ENCODE measurements at regions not wholly inside any gene's neighbourhood (a gene's known extent, or its start where the extent isn't known, plus 50 kb on each side); places are given as distances from the start of the nearest gene placed in this dataset.

- Histone ChIP-seq H3K27ac (ENCODE audit: low read depth, low read length) (no peak overlapping the region), H2BK120ac (replicated peaks; ENCODE audit: low read depth, low read length) (no peak overlapping the region), H3K18ac (ENCODE audit: extremely low read depth, low read length) (no peak overlapping the region), H2AK5ac (ENCODE audit: low read depth, low read length) (no peak overlapping the region), H3K4me2 (ENCODE audit: insufficient read depth in 1 of 2, low read depth in 2 of 2, low read length in 2 of 2) (no peak overlapping the region), H4K5ac (ENCODE audit: insufficient read length, low read depth, low read length) (no peak overlapping the region), H3K36me3 (ENCODE audit: control insufficient read depth in 2 of 4, insufficient read depth in 4 of 4, low read length in 3 of 4) (no peaks in the 10 kb centered on the region), H2BK15ac (ENCODE audit: low read length) (no peak overlapping the region), H3K79me1 (ENCODE audit: low read depth, low read length) (no peaks in the 10 kb centered on the region), H3K27me3 (replicated peaks in 1 of 4; ENCODE audit: control insufficient read depth in 3 of 4, extremely low read depth in 1 of 4, insufficient read depth in 3 of 4, low read length in 3 of 4) (no peaks in the 10 kb centered on the region), H3K9ac (replicated peaks in 1 of 4; ENCODE audit: extremely low read depth in 1 of 4, low read depth in 3 of 4, low read length in 3 of 4) (no peak overlapping the region), H3K4me3 (ENCODE audit: extremely low read depth in 1 of 4, insufficient read depth in 2 of 4, low read depth in 3 of 4, low read length in 4 of 4) (no peak overlapping the region), H3K4ac (replicated peaks; ENCODE audit: insufficient read length, low read depth, low read length) (no peak overlapping the region), H3K23ac (ENCODE audit: insufficient read length) (no peak overlapping the region), H3K14ac (ENCODE audit: insufficient read length) (no peak overlapping the region), H4K8ac (ENCODE audit: extremely low read depth, insufficient read depth, low read length) (no peak overlapping the region), H2BK5ac (ENCODE audit: low read depth, low read length) (no peak overlapping the region), H3K9me3 (ENCODE audit: insufficient read depth in 2 of 2, low read depth in 1 of 2, low read length in 1 of 2) (no peaks in the 10 kb centered on the region), H2AFZ (ENCODE audit: low read length) (no peak overlapping the region), H3K23me2 (ENCODE audit: low read depth, low read length) (peaks cover 4% of the 10 kb centered on the region; the same call in 1 of the 2 replicates), H3K4me1 (replicated peaks in 1 of 4; ENCODE audit: control insufficient read depth in 3 of 4, insufficient read depth in 4 of 4, low read length in 3 of 4) (no peaks in the 10 kb centered on the region), H3K56ac (replicated peaks; ENCODE audit: insufficient read length, low read depth, low read length) (no peak overlapping the region), H3K79me2 (ENCODE audit: control insufficient read depth in 1 of 2, insufficient read depth in 2 of 2, low read length in 2 of 2) (no peaks in the 10 kb centered on the region; a peak in 1 of 4 replicates), H4K20me1 (replicated peaks in 1 of 2; ENCODE audit: control insufficient read depth in 1 of 2, insufficient read depth in 2 of 2, low read length in 2 of 2) (no peaks in the 10 kb centered on the region), H4K91ac (replicated peaks; ENCODE audit: insufficient read length, low read length) (no peak overlapping the region), H2BK12ac (ENCODE audit: low read depth, low read length) (no peak overlapping the region), H2BK20ac (ENCODE audit: low read length) (no peak overlapping the region)
- 80% methylated on average over 2 of the region's 2 CpGs; no CpG with 5 or more reads in 1 of the 2 experiments for WGBS, 2 experiments (ENCODE audit: extremely low coverage in 1 of 2, insufficient coverage in 1 of 2, insufficient read length in 1 of 2, insufficient replicate concordance in 2 of 2, low coverage in 1 of 2, low lambda C conversion rate in 2 of 2, missing lambda C conversion rate in 1 of 2)
- FAIRE-seq (no peak), DNase-seq (ENCODE audit: low read depth in 1 of 2, low spot score in 2 of 2) (no peak)
- TF ChIP-seq MAFK (IDR thresholded peaks at IDR 0.05; ENCODE audit: low read depth, low read length) (no peak), CREB1 (IDR thresholded peaks at IDR 0.05) (no peak), CHD2 (IDR thresholded peaks at IDR 0.05; ENCODE audit: low read length) (no peak), NANOG (IDR thresholded peaks at IDR 0.05; ENCODE audit: insufficient read depth, low read depth, low read length, poor library complexity, severe bottlenecking) (no peak), EP300 (IDR thresholded peaks at IDR 0.05; ENCODE audit: borderline replicate concordance in 1 of 2, low read depth in 2 of 2, low read length in 2 of 2) (no peak), SRF (IDR thresholded peaks at IDR 0.05; ENCODE audit: low read depth, low read length) (no peak)
- CTCF ChIA-PET (ENCODE audit: partially characterized antibody) = no interaction called here
- POLR2A ChIA-PET (ENCODE audit: partially characterized antibody) = no interaction called here
Observed at GRCh38 chr5:130795037-130795436, 370.0 kb downstream of the HINT1 start.

Measured in H1 (cell line).